Retinal pigment epithelial cell (primary cell): ENCODE measurements at regions not wholly inside any gene's neighbourhood (a gene's known extent, or its start where the extent isn't known, plus 50 kb on each side); places are given as distances from the start of the nearest gene placed in this dataset.
A peak's percentile ranks its signal among the peaks of the same experiment; 100 is the strongest.

ENCODE experiments used
- DNase-seq: peaks from one replicate; pipeline ENCODE4 v3.0.0-alpha.2; 2010; ENCODE audit warnings: low read depth
- H3K4me3 ChIP-seq: 2 replicates; pipeline ENCODE4 v1.5.1; 2011; ENCODE audit warnings: mild to moderate bottlenecking, low read length, control low read depth, moderate library complexity
- TF ChIP-seq, protein P1 (sequence below): conservative IDR thresholded peaks from 2 replicates; pipeline ENCODE4 v1.5.1; 2011; ENCODE audit warnings: low read depth, low read length, control low read depth, inconsistent platforms

DNA sequence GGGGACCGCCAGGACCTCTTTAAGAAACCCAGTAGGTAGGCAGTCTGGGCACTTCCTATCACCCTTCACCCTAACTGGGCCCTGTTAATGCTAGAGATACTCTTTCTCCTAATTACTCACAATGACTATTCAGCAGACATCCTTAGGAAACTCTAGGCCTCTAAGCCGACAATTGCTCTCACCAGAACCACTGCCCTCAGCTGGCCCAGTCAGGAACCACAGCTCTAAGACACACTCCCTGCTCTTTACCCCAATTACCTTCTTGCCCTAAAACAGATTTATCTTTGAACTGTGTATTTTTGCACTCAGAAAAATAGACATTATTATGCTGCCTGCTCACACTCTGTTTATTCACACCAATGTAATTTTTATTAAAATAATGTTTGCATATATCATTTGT is 432.6 kb upstream of the SLC30A5 start:
- TF ChIP-seq, protein P1, sequence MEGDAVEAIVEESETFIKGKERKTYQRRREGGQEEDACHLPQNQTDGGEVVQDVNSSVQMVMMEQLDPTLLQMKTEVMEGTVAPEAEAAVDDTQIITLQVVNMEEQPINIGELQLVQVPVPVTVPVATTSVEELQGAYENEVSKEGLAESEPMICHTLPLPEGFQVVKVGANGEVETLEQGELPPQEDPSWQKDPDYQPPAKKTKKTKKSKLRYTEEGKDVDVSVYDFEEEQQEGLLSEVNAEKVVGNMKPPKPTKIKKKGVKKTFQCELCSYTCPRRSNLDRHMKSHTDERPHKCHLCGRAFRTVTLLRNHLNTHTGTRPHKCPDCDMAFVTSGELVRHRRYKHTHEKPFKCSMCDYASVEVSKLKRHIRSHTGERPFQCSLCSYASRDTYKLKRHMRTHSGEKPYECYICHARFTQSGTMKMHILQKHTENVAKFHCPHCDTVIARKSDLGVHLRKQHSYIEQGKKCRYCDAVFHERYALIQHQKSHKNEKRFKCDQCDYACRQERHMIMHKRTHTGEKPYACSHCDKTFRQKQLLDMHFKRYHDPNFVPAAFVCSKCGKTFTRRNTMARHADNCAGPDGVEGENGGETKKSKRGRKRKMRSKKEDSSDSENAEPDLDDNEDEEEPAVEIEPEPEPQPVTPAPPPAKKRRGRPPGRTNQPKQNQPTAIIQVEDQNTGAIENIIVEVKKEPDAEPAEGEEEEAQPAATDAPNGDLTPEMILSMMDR: peak; percentile 56
- no peak for DNase-seq
- H3K4me3 ChIP-seq: no peak overlapping the region

DNA sequence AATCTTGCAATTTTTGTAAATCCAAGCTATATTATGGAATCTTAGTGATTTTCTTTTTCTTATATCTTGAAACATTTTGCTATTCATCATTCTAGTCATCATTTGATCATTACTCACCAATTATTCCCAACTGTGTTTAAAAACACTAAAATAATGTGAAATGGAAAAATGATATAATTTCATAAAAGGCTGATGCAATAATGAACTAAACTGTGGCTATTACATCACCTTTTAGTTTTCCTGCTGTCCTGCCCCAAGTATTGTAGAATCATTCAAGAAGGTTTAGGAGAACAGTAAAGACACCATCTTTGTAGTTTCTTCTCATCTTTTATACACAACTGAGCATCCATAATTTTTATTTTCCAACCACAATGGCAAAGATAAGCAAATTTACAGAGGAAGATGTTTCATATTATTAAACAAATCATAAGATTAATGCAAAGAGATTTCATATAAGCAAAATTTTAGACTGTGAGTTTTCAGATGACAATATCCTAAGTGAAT is 431.0 kb upstream of the SLC30A5 start:
- no peak overlapping the region for H3K4me3 ChIP-seq
- no peak for DNase-seq
- TF ChIP-seq, protein P1: no peak

- no peak for DNase-seq
- TF ChIP-seq, protein P1: no peak
- no peak overlapping the region for H3K4me3 ChIP-seq
Observed at GRCh38 chr5:68669864-68670575, 423.8 kb upstream of the SLC30A5 start.

- TF ChIP-seq, protein P1: no peak
- H3K4me3 ChIP-seq: peak overlapping the region; percentile 9
Observed at GRCh38 chr5:68673106-68673822, 420.6 kb upstream of the SLC30A5 start.

GRCh38 chr5:68673823-68674180 is 420.0 kb upstream of the SLC30A5 start:
- H3K4me3 ChIP-seq: no peak overlapping the region
- TF ChIP-seq, protein P1: no peak

More at GRCh38 chr5:68673106-68673822, 420.6 kb upstream of the SLC30A5 start:
- DNase-seq: no peak

GRCh38 chr5:68679041-68679440 is 414.8 kb upstream of the SLC30A5 start:
- DNase-seq: no peak
- H3K4me3 ChIP-seq: no peak overlapping the region
- TF ChIP-seq, protein P1: no peak

More at GRCh38 chr5:68673823-68674180, 420.0 kb upstream of the SLC30A5 start:
- DNase-seq: no peak
